ENCODE measurements at regions not wholly inside any gene's neighbourhood (a gene's known extent, or its start where the extent isn't known, plus 50 kb on each side); places are given as distances from the start of the nearest gene placed in this dataset.

- no peak for TF ChIP-seq CTCF (IDR thresholded peaks at IDR 0.05)
- peak; percentile 23 for TF ChIP-seq POLR2AphosphoS5 (IDR thresholded peaks at IDR 0.05)
- TF ChIP-seq POLR2A (IDR thresholded peaks at IDR 0.05): no peak
Observed at GRCh38 chr6:834866-835265, 141.9 kb upstream of the EXOC2 start.
